ENCODE measurements at regions not wholly inside any gene's neighbourhood (a gene's known extent, or its start where the extent isn't known, plus 50 kb on each side); places are given as distances from the start of the nearest gene placed in this dataset.

DNA sequence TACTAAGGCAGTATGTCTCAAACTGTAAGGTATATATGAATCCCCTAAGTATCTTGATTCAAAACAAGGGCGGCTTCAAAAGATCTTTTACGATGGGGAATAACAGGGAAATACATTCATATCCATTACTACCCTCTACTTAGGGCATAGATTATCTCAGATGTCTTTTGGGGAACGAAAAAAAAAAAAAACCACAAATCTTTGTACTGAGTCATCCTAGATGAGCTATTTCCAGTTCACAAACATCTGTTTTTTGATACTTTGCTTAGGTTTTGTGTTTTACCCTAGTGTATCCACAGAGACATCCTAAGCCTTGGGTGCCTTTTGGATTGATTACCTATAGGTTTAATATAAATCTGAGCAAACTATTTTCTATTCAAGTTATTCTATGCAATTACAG is 457.2 kb downstream of the NLGN4X start:
- H3K36me3 ChIP-seq (ENCODE audit: control insufficient read depth, low read length), result no peaks in the 10 kb centered on the region
- no peaks in the 10 kb centered on the region for H3K27me3 ChIP-seq (ENCODE audit: control insufficient read depth, low read length)
- no peaks in the 10 kb centered on the region for H3K9me3 ChIP-seq (ENCODE audit: control insufficient read depth, insufficient read depth, low read length)
- no peaks in the 10 kb centered on the region for H3K4me1 ChIP-seq (ENCODE audit: control insufficient read depth, low read length)
- H4K20me1 ChIP-seq (ENCODE audit: control insufficient read depth, insufficient read depth, low read depth, low read length), result no peaks in the 10 kb centered on the region
- H3K4me2 ChIP-seq (ENCODE audit: low read length), result no peak overlapping the region
- H3K4me3 ChIP-seq (ENCODE audit: low read length), result no peak overlapping the region
- H3K27ac ChIP-seq (ENCODE audit: low read depth, low read length), result no peak overlapping the region
- no peaks in the 10 kb centered on the region for H3K9me2 ChIP-seq (replicated peaks; ENCODE audit: control insufficient read depth, low read length)
- H3F3A ChIP-seq (ENCODE audit: control insufficient read depth, insufficient read depth), result no peaks in the 10 kb centered on the region
- no peak for TF ChIP-seq EZH2phosphoT487 (IDR thresholded peaks at IDR 0.05; ENCODE audit: borderline replicate concordance, low read length)
- TF ChIP-seq, protein P1, sequence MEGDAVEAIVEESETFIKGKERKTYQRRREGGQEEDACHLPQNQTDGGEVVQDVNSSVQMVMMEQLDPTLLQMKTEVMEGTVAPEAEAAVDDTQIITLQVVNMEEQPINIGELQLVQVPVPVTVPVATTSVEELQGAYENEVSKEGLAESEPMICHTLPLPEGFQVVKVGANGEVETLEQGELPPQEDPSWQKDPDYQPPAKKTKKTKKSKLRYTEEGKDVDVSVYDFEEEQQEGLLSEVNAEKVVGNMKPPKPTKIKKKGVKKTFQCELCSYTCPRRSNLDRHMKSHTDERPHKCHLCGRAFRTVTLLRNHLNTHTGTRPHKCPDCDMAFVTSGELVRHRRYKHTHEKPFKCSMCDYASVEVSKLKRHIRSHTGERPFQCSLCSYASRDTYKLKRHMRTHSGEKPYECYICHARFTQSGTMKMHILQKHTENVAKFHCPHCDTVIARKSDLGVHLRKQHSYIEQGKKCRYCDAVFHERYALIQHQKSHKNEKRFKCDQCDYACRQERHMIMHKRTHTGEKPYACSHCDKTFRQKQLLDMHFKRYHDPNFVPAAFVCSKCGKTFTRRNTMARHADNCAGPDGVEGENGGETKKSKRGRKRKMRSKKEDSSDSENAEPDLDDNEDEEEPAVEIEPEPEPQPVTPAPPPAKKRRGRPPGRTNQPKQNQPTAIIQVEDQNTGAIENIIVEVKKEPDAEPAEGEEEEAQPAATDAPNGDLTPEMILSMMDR (IDR thresholded peaks at IDR 0.05; ENCODE audit: low read depth, low read length, poor library complexity, severe bottlenecking), result no peak
- H3K79me2 ChIP-seq (ENCODE audit: control insufficient read depth, low read length), result no peaks in the 10 kb centered on the region

DNA sequence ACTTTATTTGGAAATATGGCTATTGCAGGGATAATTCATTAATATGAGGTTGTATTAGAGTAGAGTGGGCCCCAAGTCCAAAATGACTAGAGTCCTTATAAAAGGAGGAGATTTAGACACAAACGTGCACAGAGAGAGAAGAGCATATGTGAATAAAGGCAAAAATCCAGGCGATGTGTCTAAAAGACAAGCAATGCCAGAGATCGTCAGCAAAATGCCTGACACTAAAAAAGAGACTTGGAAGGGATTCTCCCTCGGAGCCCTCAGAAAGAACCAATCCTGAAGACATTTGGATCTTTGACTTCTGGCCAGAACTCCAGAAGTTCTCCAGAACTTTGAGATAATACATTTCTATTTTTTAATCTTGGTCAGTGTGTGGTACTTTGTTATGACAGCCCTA is 472.1 kb downstream of the NLGN4X start:
- H3K4me1 ChIP-seq (ENCODE audit: control insufficient read depth, low read length), result no peaks in the 10 kb centered on the region
- TF ChIP-seq, protein P1 (IDR thresholded peaks at IDR 0.05; ENCODE audit: low read depth, low read length, poor library complexity, severe bottlenecking), result no peak
- TF ChIP-seq EZH2phosphoT487 (IDR thresholded peaks at IDR 0.05; ENCODE audit: borderline replicate concordance, low read length), result no peak
- H3K36me3 ChIP-seq (ENCODE audit: control insufficient read depth, low read length), result no peaks in the 10 kb centered on the region
- H3K4me3 ChIP-seq (ENCODE audit: low read length), result no peak overlapping the region
- no peaks in the 10 kb centered on the region for H3K9me3 ChIP-seq (ENCODE audit: control insufficient read depth, insufficient read depth, low read length)
- H3K27me3 ChIP-seq (ENCODE audit: control insufficient read depth, low read length), result no peaks in the 10 kb centered on the region
- no peaks in the 10 kb centered on the region for H3F3A ChIP-seq (ENCODE audit: control insufficient read depth, insufficient read depth)
- H3K79me2 ChIP-seq (ENCODE audit: control insufficient read depth, low read length), result no peaks in the 10 kb centered on the region
- H3K4me2 ChIP-seq (ENCODE audit: low read length), result no peak overlapping the region
- H4K20me1 ChIP-seq (ENCODE audit: control insufficient read depth, insufficient read depth, low read depth, low read length), result no peaks in the 10 kb centered on the region
- no peak overlapping the region for H3K27ac ChIP-seq (ENCODE audit: low read depth, low read length)
- no peaks in the 10 kb centered on the region for H3K9me2 ChIP-seq (replicated peaks; ENCODE audit: control insufficient read depth, low read length)

DNA sequence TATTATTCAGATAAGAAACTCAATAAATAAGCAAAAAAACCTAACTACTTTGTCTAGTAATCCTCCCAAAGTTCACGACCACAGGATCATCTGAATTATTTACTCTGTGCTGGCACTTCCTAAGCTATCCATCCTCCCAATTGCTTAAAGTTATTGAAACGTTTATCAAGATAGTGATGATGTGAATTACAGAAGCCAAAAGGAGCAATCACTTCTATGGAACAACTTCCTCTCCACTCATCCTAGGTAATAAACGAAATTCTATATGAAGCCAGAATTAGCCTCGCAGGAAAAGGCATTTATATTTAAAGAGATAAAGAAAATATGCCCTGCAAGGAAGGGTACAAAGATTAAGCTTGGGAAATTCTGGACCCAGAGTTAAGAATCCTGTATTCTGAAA is 475.4 kb downstream of the NLGN4X start:
- no peak overlapping the region for H3K4me2 ChIP-seq (ENCODE audit: low read length)
- no peaks in the 10 kb centered on the region for H3K4me1 ChIP-seq (ENCODE audit: control insufficient read depth, low read length)
- H3K9me3 ChIP-seq (ENCODE audit: control insufficient read depth, insufficient read depth, low read length), result no peaks in the 10 kb centered on the region
- TF ChIP-seq, protein P1 (IDR thresholded peaks at IDR 0.05; ENCODE audit: low read depth, low read length, poor library complexity, severe bottlenecking), result no peak
- TF ChIP-seq EZH2phosphoT487 (IDR thresholded peaks at IDR 0.05; ENCODE audit: borderline replicate concordance, low read length), result no peak
- H4K20me1 ChIP-seq (ENCODE audit: control insufficient read depth, insufficient read depth, low read depth, low read length), result no peaks in the 10 kb centered on the region
- H3K27me3 ChIP-seq (ENCODE audit: control insufficient read depth, low read length), result no peaks in the 10 kb centered on the region
- H3K36me3 ChIP-seq (ENCODE audit: control insufficient read depth, low read length), result no peaks in the 10 kb centered on the region
- no peak overlapping the region for H3K27ac ChIP-seq (ENCODE audit: low read depth, low read length)
- H3K4me3 ChIP-seq (ENCODE audit: low read length), result no peak overlapping the region
- H3K9me2 ChIP-seq (replicated peaks; ENCODE audit: control insufficient read depth, low read length), result no peaks in the 10 kb centered on the region
- no peaks in the 10 kb centered on the region for H3F3A ChIP-seq (ENCODE audit: control insufficient read depth, insufficient read depth)
- H3K79me2 ChIP-seq (ENCODE audit: control insufficient read depth, low read length), result no peaks in the 10 kb centered on the region

DNA sequence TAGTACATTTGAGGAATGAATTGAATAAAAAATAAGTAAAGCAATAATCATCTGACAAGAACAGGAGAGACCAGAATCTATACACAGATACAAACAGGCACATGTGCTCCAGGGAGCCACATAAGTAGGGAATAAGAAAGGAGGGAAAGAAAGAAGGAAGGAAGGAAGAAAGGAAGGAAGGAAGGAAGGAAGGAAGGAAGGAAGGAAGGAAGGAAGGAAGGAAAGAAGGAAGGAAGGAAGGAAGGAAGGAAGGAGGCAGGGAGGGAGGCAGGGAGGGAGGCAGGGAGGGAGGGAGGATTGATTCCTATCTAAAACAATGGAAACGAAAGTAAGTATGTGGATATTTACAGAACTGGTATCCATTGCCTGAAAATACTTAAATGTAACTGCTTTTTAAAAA is 475.8 kb downstream of the NLGN4X start:
- Histone ChIP-seq H3K27me3 (ENCODE audit: control insufficient read depth, low read length) (no peaks in the 10 kb centered on the region), H3K27ac (ENCODE audit: low read depth, low read length) (no peak overlapping the region), H3K4me2 (ENCODE audit: low read length) (no peak overlapping the region), H3K9me2 (replicated peaks; ENCODE audit: control insufficient read depth, low read length) (no peaks in the 10 kb centered on the region), H3K9me3 (ENCODE audit: control insufficient read depth, insufficient read depth, low read length) (no peaks in the 10 kb centered on the region), H3K4me1 (ENCODE audit: control insufficient read depth, low read length) (no peaks in the 10 kb centered on the region), H3F3A (ENCODE audit: control insufficient read depth, insufficient read depth) (no peaks in the 10 kb centered on the region), H3K79me2 (ENCODE audit: control insufficient read depth, low read length) (no peaks in the 10 kb centered on the region), H3K36me3 (ENCODE audit: control insufficient read depth, low read length) (no peaks in the 10 kb centered on the region), H3K4me3 (ENCODE audit: low read length) (no peak overlapping the region), H4K20me1 (ENCODE audit: control insufficient read depth, insufficient read depth, low read depth, low read length) (no peaks in the 10 kb centered on the region)
- TF ChIP-seq, protein P1 (IDR thresholded peaks at IDR 0.05; ENCODE audit: low read depth, low read length, poor library complexity, severe bottlenecking), result no peak
- TF ChIP-seq EZH2phosphoT487 (IDR thresholded peaks at IDR 0.05; ENCODE audit: borderline replicate concordance, low read length), result no peak

Measured in DOHH2 (cell line).